ENCODE measurements at regions not wholly inside any gene's neighbourhood (a gene's known extent, or its start where the extent isn't known, plus 50 kb on each side); places are given as distances from the start of the nearest gene placed in this dataset.

DNA sequence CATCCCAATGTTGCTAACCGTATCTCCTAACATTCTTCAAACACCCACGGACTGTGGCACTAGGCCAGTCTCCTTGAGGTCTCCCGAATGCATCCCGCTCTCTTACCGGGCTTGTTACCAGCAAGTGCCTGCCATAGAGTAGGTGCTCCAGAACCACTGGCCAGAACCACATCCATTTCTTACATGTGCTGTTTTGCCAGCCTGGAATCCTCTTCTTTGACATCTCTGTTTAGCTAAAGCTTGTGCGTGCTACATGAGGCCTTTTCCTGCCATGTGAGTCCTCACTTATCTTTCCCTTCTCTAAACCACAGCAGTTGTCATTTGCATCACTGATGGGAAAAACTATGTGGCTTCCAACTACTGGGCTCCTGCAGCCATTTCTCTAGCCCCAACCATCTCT is 397.4 kb downstream of the PCNX1 start:
- no CpG with 5 or more reads among the region's 6 CpGs for WGBS (ENCODE audit: extremely low coverage, insufficient read length, low lambda C conversion rate)
- no peak overlapping the region for H4K91ac ChIP-seq (ENCODE audit: insufficient read length, low read depth, low read length)
- no peak overlapping the region for H2AFZ ChIP-seq (ENCODE audit: low read length)
- no peak overlapping the region for H4K8ac ChIP-seq (replicated peaks; ENCODE audit: insufficient read length, low read depth, low read length)
- H2AK5ac ChIP-seq (ENCODE audit: insufficient read length, low read length), result no peak overlapping the region
- no peak overlapping the region for H3K4me2 ChIP-seq (ENCODE audit: insufficient read depth, insufficient read length, low read length)
- no peak overlapping the region for H3K14ac ChIP-seq (ENCODE audit: insufficient read depth, low read length)
- peak overlapping the region in 1 of 3 experiments; percentile 11; a peak in 1 of 7 replicates for H3K27ac Mint-ChIP-seq
- H3K27me3 ChIP-seq (ENCODE audit: insufficient read depth, low read length), result no peaks in the 10 kb centered on the region
- no peak overlapping the region for H3K27ac ChIP-seq (ENCODE audit: insufficient read length, low read depth, low read length)
- no peak overlapping the region for H2BK20ac ChIP-seq (ENCODE audit: low read depth, low read length, poor library complexity, severe bottlenecking)
- peaks cover 5% of the 10 kb centered on the region for H3K9me3 ChIP-seq (ENCODE audit: control insufficient read depth, low read depth, low read length)
- no peak overlapping the region for H2BK12ac ChIP-seq (ENCODE audit: insufficient read length, low read depth, low read length)
- H3K4me1 Mint-ChIP-seq, result no peaks in the 10 kb centered on the region
- H2BK15ac ChIP-seq (ENCODE audit: low read depth, low read length), result no peak overlapping the region
- no peaks in the 10 kb centered on the region for H3K79me1 ChIP-seq (ENCODE audit: insufficient read depth, low read depth, low read length, poor library complexity, severe bottlenecking)
- no peak overlapping the region for H3K4ac ChIP-seq (ENCODE audit: low read depth, low read length)
- no peak overlapping the region for H3T11ph ChIP-seq (ENCODE audit: low read length)
- peaks cover 0 to 6% (median 0%) of the 10 kb centered on the region in 3 experiments; a peak in 1 of 7 replicates for H3K36me3 Mint-ChIP-seq (ENCODE audit: insufficient read depth in 1 of 3, low read depth in 3 of 3)
- H3K18ac ChIP-seq (ENCODE audit: insufficient read length, low read depth, low read length), result no peak overlapping the region
- H2BK120ac ChIP-seq (ENCODE audit: low read depth, low read length, poor library complexity, severe bottlenecking), result no peak overlapping the region
- no peaks in the 10 kb centered on the region for H3K23me2 ChIP-seq (ENCODE audit: insufficient read length, low read depth, low read length, poor library complexity, severe bottlenecking)
- no peak overlapping the region for H3K23ac ChIP-seq (ENCODE audit: insufficient read length, low read depth, low read length)
- H3K4me3 Mint-ChIP-seq, result no peak overlapping the region
- no peaks in the 10 kb centered on the region for H3K4me1 ChIP-seq (ENCODE audit: insufficient read depth, low read length)
- H3K79me2 ChIP-seq (ENCODE audit: insufficient read depth, low read length), result no peaks in the 10 kb centered on the region
- H3K56ac ChIP-seq (ENCODE audit: insufficient read length, low read depth, low read length), result no peak overlapping the region
- DNase-seq, result no peak
- H3K9me3 Mint-ChIP-seq, result peaks cover 7 to 10% of the 10 kb centered on the region in 2 experiments; a peak in 3 of 5 replicates
- H3K9ac ChIP-seq (ENCODE audit: extremely low read depth, insufficient read length, low read length), result no peak overlapping the region
- H4K20me1 ChIP-seq (ENCODE audit: control insufficient read depth, insufficient read depth, insufficient read length), result no peaks in the 10 kb centered on the region
- no peak overlapping the region for H4K5ac ChIP-seq (ENCODE audit: insufficient read length, low read depth, low read length)
- H3K27me3 Mint-ChIP-seq (ENCODE audit: low read depth), result 0 out of 2 replicates have a peak, but pooled peaks cover 2% of the 10 kb centered on the region
- TF ChIP-seq, protein P1, sequence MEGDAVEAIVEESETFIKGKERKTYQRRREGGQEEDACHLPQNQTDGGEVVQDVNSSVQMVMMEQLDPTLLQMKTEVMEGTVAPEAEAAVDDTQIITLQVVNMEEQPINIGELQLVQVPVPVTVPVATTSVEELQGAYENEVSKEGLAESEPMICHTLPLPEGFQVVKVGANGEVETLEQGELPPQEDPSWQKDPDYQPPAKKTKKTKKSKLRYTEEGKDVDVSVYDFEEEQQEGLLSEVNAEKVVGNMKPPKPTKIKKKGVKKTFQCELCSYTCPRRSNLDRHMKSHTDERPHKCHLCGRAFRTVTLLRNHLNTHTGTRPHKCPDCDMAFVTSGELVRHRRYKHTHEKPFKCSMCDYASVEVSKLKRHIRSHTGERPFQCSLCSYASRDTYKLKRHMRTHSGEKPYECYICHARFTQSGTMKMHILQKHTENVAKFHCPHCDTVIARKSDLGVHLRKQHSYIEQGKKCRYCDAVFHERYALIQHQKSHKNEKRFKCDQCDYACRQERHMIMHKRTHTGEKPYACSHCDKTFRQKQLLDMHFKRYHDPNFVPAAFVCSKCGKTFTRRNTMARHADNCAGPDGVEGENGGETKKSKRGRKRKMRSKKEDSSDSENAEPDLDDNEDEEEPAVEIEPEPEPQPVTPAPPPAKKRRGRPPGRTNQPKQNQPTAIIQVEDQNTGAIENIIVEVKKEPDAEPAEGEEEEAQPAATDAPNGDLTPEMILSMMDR (conservative IDR thresholded peaks at IDR 0.05), result no peak
- no peak overlapping the region for H2BK5ac ChIP-seq (ENCODE audit: insufficient read length, low read length)
